Fibroblast of lung (primary cell): ENCODE measurements at regions not wholly inside any gene's neighbourhood (a gene's known extent, or its start where the extent isn't known, plus 50 kb on each side); places are given as distances from the start of the nearest gene placed in this dataset.
A peak's percentile ranks its signal among the peaks of the same experiment; 100 is the strongest.

ENCODE experiments used
- DNase-seq, 2 donors: peaks; one replicate each; pipeline versions ENCODE4 v3.0.0 to v3.0.0-alpha.2; 2010; ENCODE audit warnings: low read depth in 2 of 2
- H2AFZ ChIP-seq: 2 replicates; pipeline ENCODE4 v1.5.1; 2012; ENCODE audit warnings: low read length, control low read depth, inconsistent platforms
- H3K27ac ChIP-seq: 2 replicates; pipeline ENCODE4 v1.5.1; 2011; ENCODE audit warnings: low read length, control low read depth; ENCODE audit not compliant: insufficient read depth
- H3K27me3 ChIP-seq: 2 replicates; pipeline ENCODE4 v1.5.1; 2011; ENCODE audit warnings: mild to moderate bottlenecking, low read length; ENCODE audit not compliant: control insufficient read depth, insufficient read depth
- H3K36me3 ChIP-seq: 2 replicates; pipeline ENCODE4 v1.5.1; 2011; ENCODE audit warnings: low read length; ENCODE audit not compliant: control insufficient read depth, insufficient read depth
- H3K4me1 ChIP-seq: 2 replicates; pipeline ENCODE4 v1.5.1; 2011; ENCODE audit warnings: low read length; ENCODE audit not compliant: control insufficient read depth, insufficient read depth; ENCODE audit errors: extremely low read depth
- H3K4me2 ChIP-seq: 2 replicates; pipeline ENCODE4 v1.5.1; 2011; ENCODE audit warnings: low read length, control low read depth; ENCODE audit not compliant: insufficient read depth; ENCODE audit errors: extremely low read depth
- H3K4me3 ChIP-seq, 4 experiments: fragments of 200-600 bp in 1 of 4; sonication (generic) in 1 of 4; replicated peaks in 1 of 4; 2 replicates each; pipeline ENCODE4 v1.5.1; 2011 to 2016; ENCODE audit warnings: low read length in 4 of 4, low read depth in 3 of 4, mild to moderate bottlenecking in 3 of 4, control low read depth in 2 of 4, inconsistent platforms in 1 of 4, mixed read lengths in 1 of 4; ENCODE audit not compliant: insufficient read depth in 1 of 4; ENCODE audit errors: control extremely low read depth in 1 of 4
- H3K79me2 ChIP-seq: 2 replicates; pipeline ENCODE4 v1.5.1; 2012; ENCODE audit warnings: mild to moderate bottlenecking, low read length, inconsistent platforms; ENCODE audit not compliant: control insufficient read depth, insufficient read depth
- H3K9ac ChIP-seq: 2 replicates; pipeline ENCODE4 v1.5.1; 2011; ENCODE audit warnings: mild to moderate bottlenecking, low read length, control low read depth; ENCODE audit not compliant: insufficient read depth
- H3K9me3 ChIP-seq: 2 replicates; pipeline ENCODE4 v1.5.1; 2012; ENCODE audit warnings: low read depth, low read length; ENCODE audit not compliant: control insufficient read depth, insufficient read depth
- H4K20me1 ChIP-seq: 2 replicates; pipeline ENCODE4 v1.5.1; 2011; ENCODE audit warnings: low read length; ENCODE audit not compliant: control insufficient read depth, insufficient read depth; ENCODE audit errors: extremely low read depth
- CTCF ChIP-seq, 2 donors: IDR thresholded peaks in 1 of 2; conservative IDR thresholded peaks in 1 of 2; 1 replicate in 1 of 2; 2 replicates in 1 of 2; pipeline ENCODE4 v1.5.1; 2011 to 2012; ENCODE audit warnings: low read length in 2 of 2, control low read depth in 1 of 2, inconsistent platforms in 1 of 2, low read depth in 1 of 2, mild to moderate bottlenecking in 1 of 2
- EZH2 ChIP-seq: IDR thresholded peaks from 2 replicates; pipeline ENCODE4 v1.5.1; 2012; ENCODE audit warnings: low read length, control low read depth, mild to moderate bottlenecking; ENCODE audit errors: missing control alignments

GRCh38 chr4:11313157-11313943, 115.3 kb downstream of the HS3ST1 start:
- no peaks in the 10 kb centered on the region for H3K79me2 ChIP-seq
- no peak overlapping the region for H2AFZ ChIP-seq
- H3K4me2 ChIP-seq: no peak overlapping the region
- no peaks in the 10 kb centered on the region for H3K36me3 ChIP-seq
- H3K9ac ChIP-seq: no peak overlapping the region
- H4K20me1 ChIP-seq: no peaks in the 10 kb centered on the region
- no peak for TF ChIP-seq EZH2
- TF ChIP-seq CTCF (conservative IDR thresholded peaks at IDR 0.05 in 1 of 2, IDR thresholded peaks at IDR 0.05 in 1 of 2; ENCODE audit: low read depth in 1 of 2, low read length in 2 of 2): no peak
- DNase-seq: peak in 1 of 2 donors; percentile 50
- H3K4me3 ChIP-seq: no peak overlapping the region
- no peaks in the 10 kb centered on the region for H3K4me1 ChIP-seq
- no peaks in the 10 kb centered on the region for H3K27me3 ChIP-seq
- no peaks in the 10 kb centered on the region for H3K9me3 ChIP-seq
- H3K27ac ChIP-seq: no peak overlapping the region

- H3K4me1 ChIP-seq: no peaks in the 10 kb centered on the region
- no peaks in the 10 kb centered on the region for H3K27me3 ChIP-seq
- H3K4me2 ChIP-seq: no peak overlapping the region
- no peak overlapping the region for H3K4me3 ChIP-seq
- DNase-seq: peak; percentile 0 to 95
- TF ChIP-seq EZH2: no peak
- TF ChIP-seq CTCF (conservative IDR thresholded peaks at IDR 0.05 in 1 of 2, IDR thresholded peaks at IDR 0.05 in 1 of 2; ENCODE audit: low read depth in 1 of 2, low read length in 2 of 2): no peak
- H2AFZ ChIP-seq: no peak overlapping the region
- no peak overlapping the region for H3K9ac ChIP-seq
- H3K79me2 ChIP-seq: no peaks in the 10 kb centered on the region
- no peak overlapping the region for H3K27ac ChIP-seq
- H4K20me1 ChIP-seq: no peaks in the 10 kb centered on the region
- no peaks in the 10 kb centered on the region for H3K36me3 ChIP-seq
- no peaks in the 10 kb centered on the region for H3K9me3 ChIP-seq
These were observed 116.3 kb downstream of the HS3ST1 start for GRCh38 chr4:11312389-11312788.

- H3K9ac ChIP-seq: no peak overlapping the region
These were observed 127.5 kb downstream of the HS3ST1 start for GRCh38 chr4:11301075-11301660.

More at GRCh38 chr4:11301075-11301660, 127.5 kb downstream of the HS3ST1 start:
- no peaks in the 10 kb centered on the region for H3K79me2 ChIP-seq
- no peak for TF ChIP-seq EZH2
- no peak overlapping the region for H3K4me3 ChIP-seq
- no peak for DNase-seq
- H2AFZ ChIP-seq: no peak overlapping the region
- H3K27ac ChIP-seq: no peak overlapping the region
- no peaks in the 10 kb centered on the region for H3K9me3 ChIP-seq
- H4K20me1 ChIP-seq: no peaks in the 10 kb centered on the region
- H3K4me1 ChIP-seq: no peaks in the 10 kb centered on the region
- H3K27me3 ChIP-seq: no peaks in the 10 kb centered on the region
- H3K4me2 ChIP-seq: no peak overlapping the region
- no peaks in the 10 kb centered on the region for H3K36me3 ChIP-seq
